ENCODE measurements at regions not wholly inside any gene's neighbourhood (a gene's known extent, or its start where the extent isn't known, plus 50 kb on each side); places are given as distances from the start of the nearest gene placed in this dataset.

GRCh38 chr14:98099527-98099926, 1172.5 kb downstream of the BCL11B start:
- no peaks in the 10 kb centered on the region for H3K27me3 ChIP-seq (ENCODE audit: insufficient read depth)

More at GRCh38 chr14:98099527-98099926, 1172.5 kb downstream of the BCL11B start:
- Histone ChIP-seq H3K27ac (ENCODE audit: low read depth in 2 of 2, low read length in 1 of 2) (no peak overlapping the region), H3K4me3 (ENCODE audit: low read depth in 2 of 2, low read length in 1 of 2) (no peak overlapping the region), H3K9me3 (no peaks in the 10 kb centered on the region), H3K79me2 (ENCODE audit: insufficient read depth) (no peaks in the 10 kb centered on the region), H3F3A (replicated peaks; ENCODE audit: insufficient read depth) (no peaks in the 10 kb centered on the region), H3K9me2 (no peaks in the 10 kb centered on the region), H4K20me1 (ENCODE audit: insufficient read depth) (no peaks in the 10 kb centered on the region), H3K4me2 (no peak overlapping the region), H2AFZ (ENCODE audit: low read depth) (no peak overlapping the region), H3K36me3 (replicated peaks in 1 of 2; ENCODE audit: control insufficient read depth in 1 of 2, insufficient read depth in 2 of 2, low read length in 1 of 2) (no peaks in the 10 kb centered on the region), H3K4me1 (ENCODE audit: control insufficient read depth in 1 of 2, insufficient read depth in 2 of 2, low read depth in 1 of 2, low read length in 1 of 2) (no peaks in the 10 kb centered on the region), H3K9ac (no peak overlapping the region)
- DNase-seq, result no peak
- CTCF ChIA-PET, result no interaction called here
- 0% methylated on average over 2 of the region's 2 CpGs for WGBS (ENCODE audit: low lambda C conversion rate)
- POLR2A ChIA-PET, result no interaction called here
- no peak for TF ChIP-seq EZH2phosphoT487 (IDR thresholded peaks at IDR 0.05; ENCODE audit: borderline replicate concordance, low read depth)
- TF ChIP-seq MAX (IDR thresholded peaks at IDR 0.05; ENCODE audit: low read depth), result no peak
- no peak for TF ChIP-seq REST (IDR thresholded peaks at IDR 0.05; ENCODE audit: low read depth, low read length)
- TF ChIP-seq YY1 (IDR thresholded peaks at IDR 0.05; ENCODE audit: low read depth), result no peak
- no peak for TF ChIP-seq SMC3 (IDR thresholded peaks at IDR 0.05; ENCODE audit: low read depth, low read length)
- no peak for TF ChIP-seq RAD21 (IDR thresholded peaks at IDR 0.05; ENCODE audit: low read length)
- no peak for TF ChIP-seq IRF3 (IDR thresholded peaks at IDR 0.05; ENCODE audit: low read depth, low read length)
- TF ChIP-seq NRF1 (IDR thresholded peaks at IDR 0.05; ENCODE audit: low read depth, low read length), result no peak
- no peak for TF ChIP-seq USF1 (IDR thresholded peaks at IDR 0.05; ENCODE audit: borderline replicate concordance, low read depth)
- TF ChIP-seq FOXJ3 (CRISPR knock-in tag; IDR thresholded peaks at IDR 0.05), result no peak
- TF ChIP-seq GABPA (IDR thresholded peaks at IDR 0.05; ENCODE audit: low read depth), result no peak
- TF ChIP-seq RCOR1 (IDR thresholded peaks at IDR 0.05; ENCODE audit: low read length), result no peak
- TF ChIP-seq EP300 (IDR thresholded peaks at IDR 0.05; ENCODE audit: borderline replicate concordance in 1 of 2, low read depth in 1 of 2, low read length in 1 of 2), result no peak
- no peak for TF ChIP-seq CTCF (IDR thresholded peaks at IDR 0.05)
- no peak for TF ChIP-seq FOXM1 (IDR thresholded peaks at IDR 0.05; ENCODE audit: low read depth)
- TF ChIP-seq TAF1 (IDR thresholded peaks at IDR 0.05; ENCODE audit: borderline replicate concordance, low read depth, low read length), result no peak

All from SK-N-SH (cell line).